ENCODE measurements at regions not wholly inside any gene's neighbourhood (a gene's known extent, or its start where the extent isn't known, plus 50 kb on each side); places are given as distances from the start of the nearest gene placed in this dataset.
A peak's percentile ranks its signal among the peaks of the same experiment; 100 is the strongest.

DNA sequence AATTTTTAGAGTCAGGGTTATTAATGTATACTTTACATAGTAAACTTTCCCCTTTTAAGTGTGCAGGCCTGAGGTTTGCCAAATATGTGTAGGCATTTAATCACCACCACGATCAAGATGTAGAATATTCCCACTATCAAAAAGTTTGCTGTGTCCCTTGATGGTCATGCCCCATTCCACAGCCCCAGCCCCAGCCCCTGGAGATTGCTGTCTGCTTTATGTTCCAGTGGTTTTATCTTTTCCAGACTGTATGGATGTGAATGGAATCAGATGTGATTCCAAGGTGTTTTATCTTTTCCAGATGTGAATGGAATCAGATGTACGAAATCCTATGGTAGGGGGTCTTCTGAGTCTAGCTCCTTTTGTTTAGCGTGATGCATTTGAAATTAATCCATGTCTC lies 93.1 kb upstream of the B3GAT1 start:
- Histone ChIP-seq H3K9me3 (ENCODE audit: control insufficient read depth in 2 of 3, insufficient read depth in 1 of 3, low read length in 3 of 3) (no peaks in the 10 kb centered on the region), H3K4me3 (ENCODE audit: low read length in 3 of 3) (no peak overlapping the region), H3K4me1 (ENCODE audit: control insufficient read depth in 2 of 3, insufficient read depth in 2 of 3, low read depth in 1 of 3, low read length in 3 of 3) (no peaks in the 10 kb centered on the region), H3K36me3 (ENCODE audit: control insufficient read depth in 2 of 3, insufficient read depth in 3 of 3, low read length in 3 of 3) (no peaks in the 10 kb centered on the region), H3K9ac (ENCODE audit: low read length in 3 of 3) (no peak overlapping the region), H3K27me3 (ENCODE audit: control insufficient read depth, insufficient read depth, low read length) (no peaks in the 10 kb centered on the region), H3K27ac (ENCODE audit: low read depth in 2 of 2, low read length in 2 of 2) (no peak overlapping the region)
- FAIRE-seq (no peak), DNase-seq (no peak)
- intact Hi-C loops (cut with DNase I), result no loop called here
- TF ChIP-seq, protein P1, sequence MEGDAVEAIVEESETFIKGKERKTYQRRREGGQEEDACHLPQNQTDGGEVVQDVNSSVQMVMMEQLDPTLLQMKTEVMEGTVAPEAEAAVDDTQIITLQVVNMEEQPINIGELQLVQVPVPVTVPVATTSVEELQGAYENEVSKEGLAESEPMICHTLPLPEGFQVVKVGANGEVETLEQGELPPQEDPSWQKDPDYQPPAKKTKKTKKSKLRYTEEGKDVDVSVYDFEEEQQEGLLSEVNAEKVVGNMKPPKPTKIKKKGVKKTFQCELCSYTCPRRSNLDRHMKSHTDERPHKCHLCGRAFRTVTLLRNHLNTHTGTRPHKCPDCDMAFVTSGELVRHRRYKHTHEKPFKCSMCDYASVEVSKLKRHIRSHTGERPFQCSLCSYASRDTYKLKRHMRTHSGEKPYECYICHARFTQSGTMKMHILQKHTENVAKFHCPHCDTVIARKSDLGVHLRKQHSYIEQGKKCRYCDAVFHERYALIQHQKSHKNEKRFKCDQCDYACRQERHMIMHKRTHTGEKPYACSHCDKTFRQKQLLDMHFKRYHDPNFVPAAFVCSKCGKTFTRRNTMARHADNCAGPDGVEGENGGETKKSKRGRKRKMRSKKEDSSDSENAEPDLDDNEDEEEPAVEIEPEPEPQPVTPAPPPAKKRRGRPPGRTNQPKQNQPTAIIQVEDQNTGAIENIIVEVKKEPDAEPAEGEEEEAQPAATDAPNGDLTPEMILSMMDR (IDR thresholded peaks at IDR 0.05; ENCODE audit: borderline replicate concordance, extremely low read depth, insufficient read depth), result no peak

DNA sequence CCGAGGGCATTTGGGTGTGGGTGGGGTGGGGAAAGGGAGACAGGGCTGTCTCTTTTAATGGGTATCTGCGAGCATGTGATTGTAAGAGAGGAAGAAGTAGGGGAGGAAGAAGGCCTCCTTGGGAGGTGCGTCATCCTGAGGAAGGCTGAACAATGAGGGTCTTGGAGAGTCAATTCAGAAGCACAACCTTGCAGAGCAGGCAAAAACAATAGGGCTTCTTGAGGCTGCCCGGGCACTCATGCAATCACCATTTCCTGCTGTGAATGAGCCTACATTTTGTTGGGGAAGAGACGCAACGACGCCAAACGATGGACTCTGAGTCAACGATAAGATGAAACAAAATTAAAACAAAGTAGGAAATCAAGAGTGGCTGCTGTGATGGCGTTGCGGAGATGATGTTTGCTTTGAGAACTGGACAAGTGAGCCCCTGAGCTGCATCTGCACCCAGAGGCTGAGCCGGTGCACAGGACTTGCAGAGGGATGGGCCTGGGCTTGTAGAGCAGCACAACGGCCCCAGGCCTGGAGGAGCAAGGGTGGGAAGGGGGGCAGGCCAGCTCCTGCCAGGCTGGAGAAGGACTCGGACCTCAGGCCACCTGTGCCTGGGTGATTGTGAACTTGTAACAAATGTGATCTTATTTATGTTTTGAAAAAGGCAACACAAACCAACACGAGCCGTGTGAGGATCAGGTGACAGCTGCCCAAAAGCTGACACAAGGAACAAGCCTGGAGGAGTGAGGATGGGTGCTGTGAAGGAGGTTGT lies 92.3 kb upstream of the B3GAT1 start:
- Histone ChIP-seq H3K27me3 (ENCODE audit: control insufficient read depth, insufficient read depth, low read length) (no peaks in the 10 kb centered on the region), H3K9me3 (ENCODE audit: control insufficient read depth in 2 of 3, insufficient read depth in 1 of 3, low read length in 3 of 3) (no peaks in the 10 kb centered on the region), H3K9ac (ENCODE audit: low read length in 3 of 3) (no peak overlapping the region), H3K4me3 (ENCODE audit: low read length in 3 of 3) (no peak overlapping the region), H3K36me3 (ENCODE audit: control insufficient read depth in 2 of 3, insufficient read depth in 3 of 3, low read length in 3 of 3) (no peaks in the 10 kb centered on the region), H3K4me1 (ENCODE audit: control insufficient read depth in 2 of 3, insufficient read depth in 2 of 3, low read depth in 1 of 3, low read length in 3 of 3) (no peaks in the 10 kb centered on the region), H3K27ac (ENCODE audit: low read depth in 2 of 2, low read length in 2 of 2) (no peak overlapping the region)
- TF ChIP-seq, protein P1 (IDR thresholded peaks at IDR 0.05; ENCODE audit: borderline replicate concordance, extremely low read depth, insufficient read depth), result no peak
- FAIRE-seq, result no peak
- DNase-seq, result peak in 1 of 5 donors; percentile 43
- intact Hi-C loops (cut with DNase I), result no loop called here

DNA sequence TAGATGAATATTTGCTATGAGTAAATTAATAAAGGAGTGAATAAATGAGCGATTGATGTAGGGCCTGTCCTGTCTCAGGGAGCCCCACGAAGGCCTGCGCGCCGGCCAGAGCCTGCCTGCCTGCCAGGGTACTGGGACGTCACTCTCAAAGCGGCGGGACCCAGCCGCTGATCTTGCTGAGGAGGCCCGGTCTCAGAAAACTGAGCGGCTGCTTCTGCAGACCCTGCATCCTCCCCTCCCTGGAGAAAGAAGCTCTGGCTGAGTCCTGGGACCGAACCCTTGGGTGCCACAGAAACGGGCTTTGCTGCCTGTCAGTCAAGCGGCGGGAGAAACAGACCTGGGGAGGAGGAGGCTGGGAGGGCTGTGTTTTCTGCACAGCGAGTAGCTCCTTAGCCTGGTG lies 91.6 kb upstream of the B3GAT1 start:
- Histone ChIP-seq H3K4me1 (ENCODE audit: control insufficient read depth in 2 of 3, insufficient read depth in 2 of 3, low read depth in 1 of 3, low read length in 3 of 3) (no peaks in the 10 kb centered on the region), H3K9me3 (ENCODE audit: control insufficient read depth in 2 of 3, insufficient read depth in 1 of 3, low read length in 3 of 3) (no peaks in the 10 kb centered on the region), H3K27me3 (ENCODE audit: control insufficient read depth, insufficient read depth, low read length) (no peaks in the 10 kb centered on the region), H3K36me3 (ENCODE audit: control insufficient read depth in 2 of 3, insufficient read depth in 3 of 3, low read length in 3 of 3) (no peaks in the 10 kb centered on the region), H3K4me3 (ENCODE audit: low read length in 3 of 3) (no peak overlapping the region), H3K9ac (ENCODE audit: low read length in 3 of 3) (no peak overlapping the region), H3K27ac (ENCODE audit: low read depth in 2 of 2, low read length in 2 of 2) (no peak overlapping the region)
- FAIRE-seq, result no peak
- DNase-seq, result peak in 1 of 5 donors; percentile 53
- intact Hi-C loops (cut with DNase I), result no loop called here
- TF ChIP-seq, protein P1 (IDR thresholded peaks at IDR 0.05; ENCODE audit: borderline replicate concordance, extremely low read depth, insufficient read depth), result no peak
